Stomach smooth muscle (tissue), 2 donors: ENCODE measurements at regions not wholly inside any gene's neighbourhood (a gene's known extent, or its start where the extent isn't known, plus 50 kb on each side); places are given as distances from the start of the nearest gene placed in this dataset.

ENCODE experiments used
- H3K27ac ChIP-seq: one replicate; pipeline ENCODE4 v1.7.0; 2013; ENCODE audit warnings: mild to moderate bottlenecking, low read length, inconsistent platforms
- H3K27me3 ChIP-seq, 2 donors: one replicate each; pipeline ENCODE4 v1.7.0; 2013; ENCODE audit warnings: low read length in 2 of 2; ENCODE audit not compliant: insufficient read depth in 2 of 2, control insufficient read depth in 1 of 2
- H3K36me3 ChIP-seq, 2 donors: one replicate each; pipeline ENCODE4 v1.7.0; 2013; ENCODE audit warnings: low read length in 2 of 2; ENCODE audit not compliant: control insufficient read depth in 2 of 2, insufficient read depth in 2 of 2
- H3K4me1 ChIP-seq: one replicate; pipeline ENCODE4 v1.7.0; 2013; ENCODE audit warnings: low read length; ENCODE audit not compliant: control insufficient read depth, insufficient read depth
- H3K4me3 ChIP-seq, 2 donors: one replicate each; pipeline ENCODE4 v1.7.0; 2013; ENCODE audit warnings: low read length in 2 of 2
- H3K9ac ChIP-seq, 2 donors: one replicate each; pipeline ENCODE4 v1.7.0; 2013; ENCODE audit warnings: low read length in 2 of 2, mild to moderate bottlenecking in 1 of 2
- H3K9me3 ChIP-seq, 2 donors: one replicate each; pipeline ENCODE4 v1.7.0; 2013; ENCODE audit warnings: low read length in 2 of 2; ENCODE audit not compliant: control insufficient read depth in 2 of 2
- donor health status: healthy.
- donor health status: Pancreatic carcinoma.

DNA sequence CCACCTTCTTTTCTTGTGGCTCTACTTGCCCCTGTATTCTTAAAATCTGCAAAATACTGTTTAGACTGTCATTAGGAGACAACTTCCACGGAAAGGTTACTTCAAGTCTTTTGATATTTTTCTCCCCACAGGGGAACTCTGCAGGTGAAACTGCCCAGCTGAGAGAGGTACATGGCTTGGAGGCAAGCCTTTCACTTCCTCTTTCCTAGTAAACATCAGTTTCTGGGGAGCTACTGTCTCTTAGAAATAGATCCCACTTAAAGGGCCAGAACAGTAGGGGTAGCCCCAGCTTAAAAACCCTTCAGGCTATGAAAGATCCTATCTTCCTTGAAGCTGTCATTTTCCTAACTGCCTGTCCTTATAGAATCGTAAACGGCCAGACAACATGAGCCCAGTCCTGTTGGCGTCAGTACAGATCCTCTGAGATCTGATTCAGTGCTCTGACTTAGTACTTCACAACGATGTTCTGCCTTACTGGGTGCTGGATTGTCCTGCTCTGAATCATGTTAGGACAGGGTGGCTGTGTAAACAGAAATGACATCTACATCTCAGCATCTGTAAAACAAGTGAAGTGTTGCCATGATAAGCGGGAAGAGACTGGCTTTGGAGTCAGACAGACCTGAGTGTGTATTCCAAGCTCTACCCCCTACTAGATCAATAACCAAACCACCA, 102.1 kb downstream of the ITIH6 start:
- H3K36me3 ChIP-seq: no peaks in the 10 kb centered on the region
- H3K4me1 ChIP-seq: no peaks in the 10 kb centered on the region
- no peaks in the 10 kb centered on the region for H3K9me3 ChIP-seq
- no peak overlapping the region for H3K9ac ChIP-seq
- H3K4me3 ChIP-seq: no peak overlapping the region
- H3K27ac ChIP-seq: no peak overlapping the region
- H3K27me3 ChIP-seq: peaks cover 0 to 4% of the 10 kb centered on the region in 2 donors
